A204.1 (cell line): ENCODE measurements at regions not wholly inside any gene's neighbourhood (a gene's known extent, or its start where the extent isn't known, plus 50 kb on each side); places are given as distances from the start of the nearest gene placed in this dataset.
"Not testable (repeated sequence)": the region's sequence is repeated elsewhere in the genome, so short reads cannot be mapped to it uniquely, and the experiment has no call there.

Source experiments
- FAIRE-seq: peaks from 2 replicates; lab custom pipeline; 2012; peaks lifted over from hg19 to GRCh38; lab: Jason Lieb, UNC

- no peak for FAIRE-seq
Measured at GRCh38 chr13:79912403-79912802, 428.5 kb downstream of the SPRY2 start.

DNA sequence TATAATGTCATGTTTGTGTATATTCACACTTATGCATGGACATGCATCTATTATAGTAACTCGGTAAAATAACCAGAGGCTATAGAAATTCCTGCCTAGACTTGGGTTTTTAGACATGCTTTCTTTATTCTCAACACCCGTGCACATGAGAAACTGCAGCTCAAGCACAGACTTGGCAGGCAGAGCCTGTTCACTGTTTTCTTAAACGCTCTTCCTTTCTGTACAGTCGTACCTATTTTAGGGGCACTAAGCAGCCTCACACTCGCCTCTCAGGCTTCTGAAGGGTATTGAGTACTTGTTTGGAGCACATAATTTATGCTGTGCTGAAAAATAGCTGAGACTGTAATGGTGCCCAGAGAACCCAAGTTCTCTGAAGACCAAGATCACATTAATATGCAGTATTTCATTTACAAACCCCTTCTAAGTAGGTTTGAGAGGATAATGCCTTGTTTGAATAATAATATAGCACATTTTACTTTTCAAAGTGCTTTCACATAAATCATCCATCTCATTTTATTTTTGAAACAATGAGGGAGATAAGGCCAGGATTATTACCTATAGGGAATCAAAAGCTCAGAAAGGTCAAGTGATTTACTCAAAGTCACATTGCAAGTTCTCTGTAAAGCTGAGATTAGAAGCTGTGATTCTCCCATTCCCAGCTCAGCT, 429.9 kb downstream of the SPRY2 start:
- FAIRE-seq: no peak

- no peak for FAIRE-seq
Measured at GRCh38 chr13:79909644-79910043, 428.7 kb downstream of the NDFIP2 start.

DNA sequence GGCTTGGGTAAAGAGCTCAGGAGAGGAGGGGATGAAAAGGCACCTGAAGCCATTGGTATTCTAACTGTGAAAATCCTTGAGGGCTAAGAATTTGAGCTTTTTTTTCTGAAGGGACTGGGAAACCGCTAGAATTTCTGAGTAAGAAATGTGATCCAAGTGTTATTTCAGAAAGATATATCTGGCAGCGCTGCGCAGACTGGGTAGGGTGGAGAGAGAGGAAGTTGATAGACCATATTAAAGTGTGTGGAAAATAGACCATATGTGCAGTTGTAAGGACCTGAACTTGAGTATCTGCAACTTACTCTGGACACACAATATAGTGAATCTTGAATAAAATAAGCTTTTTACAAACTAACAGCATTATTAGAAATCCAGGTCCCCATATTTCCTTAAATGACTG, 427.4 kb downstream of the NDFIP2 start:
- FAIRE-seq: no peak

DNA sequence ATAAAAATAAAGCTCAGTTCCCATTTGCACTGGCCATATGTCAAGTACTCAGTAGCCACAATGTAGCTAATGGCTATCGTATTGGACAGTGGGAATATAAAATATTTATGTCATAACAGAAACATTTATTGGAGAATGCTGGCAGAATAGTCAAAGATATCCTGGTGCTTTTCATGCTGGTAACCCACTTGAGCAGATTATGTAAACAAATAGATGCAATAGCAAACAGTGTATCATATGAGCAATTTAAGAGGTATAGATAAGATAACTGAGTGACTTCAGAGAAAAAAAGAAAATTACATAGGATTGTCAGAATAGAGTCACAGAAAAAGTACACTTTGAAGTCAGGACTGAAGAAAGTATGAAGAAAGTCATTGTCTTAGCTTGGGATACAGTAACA, 426.6 kb downstream of the NDFIP2 start:
- FAIRE-seq: no peak

- no peak for FAIRE-seq
Measured at GRCh38 chr13:79906345-79906744, 425.4 kb downstream of the NDFIP2 start.

DNA sequence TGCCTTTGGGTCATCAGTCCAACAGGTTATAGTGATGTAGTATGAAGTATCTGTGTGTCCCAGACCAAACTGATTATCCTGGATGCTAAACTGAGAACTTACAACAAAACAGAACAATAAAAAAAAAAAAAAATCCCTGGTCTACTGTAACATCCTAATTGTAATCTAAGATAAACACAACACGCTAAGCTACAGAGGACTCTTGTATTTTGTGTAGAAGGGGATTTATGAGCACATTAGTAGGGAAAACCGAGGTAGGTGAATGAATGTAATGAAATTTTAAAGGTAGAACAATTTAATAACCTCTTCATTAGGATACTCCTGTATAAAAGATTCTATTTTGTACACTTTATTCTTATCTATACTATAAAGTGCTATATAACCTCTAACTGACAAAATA, 424.1 kb downstream of the NDFIP2 start:
- no peak for FAIRE-seq

DNA sequence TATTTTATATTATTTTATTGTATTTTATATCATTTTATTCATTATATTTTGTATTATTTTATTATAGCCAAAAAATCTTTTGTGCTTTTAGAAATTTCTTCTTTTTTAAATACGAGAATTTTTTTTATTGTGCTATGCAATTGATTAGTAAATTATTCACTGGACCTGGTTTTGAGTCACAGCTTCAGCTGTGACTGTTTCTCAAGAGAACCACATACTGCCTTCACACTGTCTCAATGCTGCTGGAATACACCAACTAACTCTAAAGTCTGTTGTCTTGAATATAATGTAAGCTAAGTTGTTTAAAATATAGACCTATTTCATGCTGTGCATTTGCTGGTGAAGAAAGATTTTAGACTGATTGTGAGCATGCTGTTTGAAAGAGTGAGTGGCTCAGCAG, 423.6 kb downstream of the NDFIP2 start:
- no peak for FAIRE-seq

- no peak for FAIRE-seq
Measured at GRCh38 chr13:79901336-79901735, 420.4 kb downstream of the NDFIP2 start.

DNA sequence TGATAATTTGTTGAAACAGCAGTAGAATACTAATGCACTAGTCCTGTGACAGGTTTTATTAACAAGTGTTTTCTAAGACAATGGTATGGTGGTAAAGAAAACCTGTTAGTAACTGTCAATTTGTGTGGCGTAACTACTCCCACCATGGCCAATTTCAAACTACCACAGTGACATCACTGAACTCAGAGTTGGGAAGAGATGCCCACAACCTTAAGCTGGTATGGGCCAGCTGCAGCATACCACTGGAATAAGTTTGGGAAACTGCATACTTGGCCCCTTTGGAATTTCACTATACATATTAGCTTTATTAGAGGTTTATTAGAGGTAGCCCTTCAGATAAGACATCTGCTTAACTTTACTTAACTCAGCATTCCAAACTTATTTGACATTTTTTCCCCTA, 419.4 kb downstream of the NDFIP2 start:
- no peak for FAIRE-seq

GRCh38 chr13:79898996-79899395, 418.0 kb downstream of the NDFIP2 start:
- no peak for FAIRE-seq

- FAIRE-seq: no peak
Measured at GRCh38 chr13:79898202-79898826, 417.4 kb downstream of the NDFIP2 start.

DNA sequence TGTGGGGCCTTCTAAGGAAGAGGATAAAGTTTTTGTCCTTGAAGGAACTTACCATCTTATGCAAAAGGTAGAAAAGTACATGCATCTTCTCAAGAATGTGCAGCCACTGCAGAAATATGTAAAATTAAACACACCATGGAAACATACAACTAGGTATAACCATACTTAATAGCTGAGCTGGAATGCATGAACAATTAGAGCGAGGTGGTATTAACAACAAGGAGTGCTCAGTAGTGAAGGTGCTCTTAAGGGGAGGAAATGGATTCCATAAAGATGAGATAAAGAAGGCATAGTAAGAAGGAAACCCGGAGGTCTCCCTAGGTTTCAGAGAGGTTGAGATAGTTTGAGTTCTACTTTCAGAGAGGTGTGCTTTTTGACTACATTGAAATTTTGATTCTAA, 415.9 kb downstream of the NDFIP2 start:
- no peak for FAIRE-seq

- no peak for FAIRE-seq
Measured at GRCh38 chr13:79895416-79895815, 414.5 kb downstream of the NDFIP2 start.

GRCh38 chr13:79887278-79887677, 406.3 kb downstream of the NDFIP2 start:
- FAIRE-seq: not testable (repeated sequence)

GRCh38 chr13:79886601-79887000, 405.6 kb downstream of the NDFIP2 start:
- FAIRE-seq: no peak

- FAIRE-seq: no peak
Measured at GRCh38 chr13:79884890-79885289, 403.9 kb downstream of the NDFIP2 start.

- no peak for FAIRE-seq
Measured at GRCh38 chr13:79883216-79883615, 402.3 kb downstream of the NDFIP2 start.

DNA sequence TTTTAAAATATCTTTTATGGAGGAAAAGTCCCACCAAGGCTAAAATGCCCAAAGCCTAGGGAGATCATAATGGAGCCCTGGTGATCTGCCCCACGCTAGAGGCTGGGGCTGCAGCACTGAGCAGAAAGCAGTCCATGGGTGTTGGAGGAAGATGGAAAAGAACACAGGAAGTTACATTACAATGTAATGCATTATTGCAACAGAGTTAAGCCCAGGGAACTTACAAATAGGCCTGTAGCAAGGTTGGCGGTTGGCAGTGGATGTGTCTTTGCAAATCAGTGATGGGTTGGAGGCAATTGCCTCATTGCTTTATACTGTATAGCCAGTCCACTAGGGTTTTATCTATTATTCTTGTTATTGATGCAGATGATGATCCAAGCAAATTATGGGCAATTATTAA, 399.9 kb downstream of the NDFIP2 start:
- FAIRE-seq: no peak

DNA sequence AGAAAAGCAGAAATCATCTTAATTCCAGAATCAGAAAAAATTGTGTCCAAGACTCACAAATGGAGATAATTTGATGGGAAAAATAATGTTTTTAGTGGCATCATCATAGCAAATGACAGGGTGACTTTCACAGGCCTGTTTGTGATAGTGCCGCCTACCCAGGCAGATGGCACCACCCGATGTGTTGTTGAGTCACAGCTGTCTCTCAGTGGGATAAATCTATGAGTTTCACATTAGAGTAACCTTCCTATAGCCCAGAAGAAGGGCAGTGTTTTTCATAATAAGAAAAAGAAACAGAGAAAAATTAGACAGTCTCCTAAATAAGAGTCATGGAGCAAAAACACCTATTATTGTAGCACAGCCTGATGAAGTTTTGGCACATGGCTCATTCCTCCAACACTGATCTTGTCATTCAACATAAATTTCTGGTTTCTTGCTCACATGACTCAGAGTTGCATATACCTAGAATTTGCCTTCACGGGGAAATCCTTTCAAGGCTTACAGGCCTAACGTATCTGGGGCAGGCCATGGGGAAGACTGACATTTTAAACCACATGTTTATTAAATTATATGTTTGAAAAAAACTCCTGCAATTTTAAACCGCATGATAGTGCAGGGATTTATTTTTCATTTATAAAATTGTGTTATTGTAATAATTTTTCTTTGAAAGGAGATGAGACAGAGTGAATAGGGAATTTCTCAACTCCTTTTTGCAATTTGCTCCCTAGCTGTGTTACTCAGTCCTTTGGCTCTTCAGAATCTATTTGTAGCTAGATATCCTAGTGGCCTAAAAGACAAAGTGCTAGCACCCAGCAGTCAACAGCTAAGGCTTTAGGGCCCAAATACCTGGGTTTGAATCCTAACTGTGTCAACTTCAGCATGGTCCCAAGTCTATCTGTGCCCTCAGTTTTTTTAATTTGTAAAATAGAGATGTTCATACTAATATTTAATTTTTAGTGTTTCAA, 393.7 kb downstream of the NDFIP2 start:
- FAIRE-seq: no peak

DNA sequence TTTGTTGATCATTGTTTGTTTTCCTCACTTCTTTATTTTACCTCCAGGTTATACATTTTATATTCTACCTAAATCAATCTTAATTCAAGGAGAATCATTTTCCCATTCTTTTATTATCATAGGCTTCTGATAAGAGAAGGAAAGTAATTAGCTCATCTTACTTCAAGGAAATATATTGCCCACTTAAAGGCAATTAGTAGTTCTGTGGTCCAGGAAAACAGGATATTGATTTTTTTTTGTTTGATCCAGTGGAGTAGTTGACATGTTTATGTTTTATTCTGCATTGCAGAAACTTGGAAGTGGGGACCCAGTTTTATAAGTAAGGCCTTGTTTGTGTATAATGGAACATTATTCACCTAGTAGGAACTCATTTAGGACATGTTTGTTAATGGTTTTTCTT, 390.6 kb downstream of the NDFIP2 start:
- no peak for FAIRE-seq

DNA sequence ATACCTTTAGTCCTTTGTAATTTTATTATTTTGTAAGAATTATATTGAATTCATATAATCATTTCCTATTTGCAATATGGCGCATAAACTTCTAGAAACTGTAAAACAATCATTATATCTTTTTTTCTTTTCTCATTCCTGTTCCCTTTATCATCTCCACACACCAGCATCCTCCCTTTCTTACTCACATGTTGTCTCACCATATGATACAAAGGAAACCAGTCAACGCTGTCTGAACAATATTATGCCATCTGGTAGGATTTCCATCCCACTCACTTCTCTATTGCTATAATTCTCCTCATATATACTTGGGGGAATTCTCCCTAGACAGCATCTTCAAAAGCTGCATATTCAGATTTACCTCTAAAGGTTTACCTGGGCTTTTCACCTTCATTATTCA, 389.8 kb downstream of the NDFIP2 start:
- FAIRE-seq: no peak

- FAIRE-seq: no peak
Measured at GRCh38 chr13:79870123-79870522, 389.2 kb downstream of the NDFIP2 start.
